Stimulated activated naive B cell treated with anti-CD40 and anti-IgM and Interleukin-4, amounts not matched to agents 10 μg/mL and 1 μg/mL and 100 μg/mL, for 72 hours (primary cell): ENCODE measurements at regions not wholly inside any gene's neighbourhood (a gene's known extent, or its start where the extent isn't known, plus 50 kb on each side); places are given as distances from the start of the nearest gene placed in this dataset.
"Not testable (repeated sequence)": the region's sequence is repeated elsewhere in the genome, so short reads cannot be mapped to it uniquely, and the experiment has no call there.

Source experiments
- ATAC-seq, 2 donors: fragments of 150-1000 bp; cut with Tn5 transposase; replicated peaks; 2 replicates each; pipeline ENCODE4 v1.10.0; 2021; ENCODE audit warnings: moderate library complexity in 1 of 2
- DNase-seq: peaks from one replicate; pipeline ENCODE4 v3.0.0; 2021
- H3K27ac Mint-ChIP-seq: one replicate; pipeline ENCODE4 v1.8.0; 2022; ENCODE audit warnings: mild to moderate bottlenecking, mixed read lengths
- H3K27me3 Mint-ChIP-seq, 2 donors: one replicate each; pipeline ENCODE4 v1.8.0; 2022; ENCODE audit warnings: mixed read lengths in 2 of 2
- H3K36me3 Mint-ChIP-seq, 2 donors: one replicate each; pipeline ENCODE4 v1.8.0; 2022; ENCODE audit warnings: mixed read lengths in 2 of 2, mild to moderate bottlenecking in 1 of 2
- H3K4me1 Mint-ChIP-seq, 2 donors: one replicate each; pipeline ENCODE4 v1.8.0; 2022; ENCODE audit warnings: mixed read lengths in 2 of 2, mild to moderate bottlenecking in 1 of 2
- H3K4me3 Mint-ChIP-seq, 2 donors: one replicate each; pipeline ENCODE4 v1.8.0; 2022; ENCODE audit warnings: mild to moderate bottlenecking in 2 of 2, mixed read lengths in 2 of 2, moderate library complexity in 1 of 2
- H3K9me3 Mint-ChIP-seq, 2 donors: one replicate each; pipeline ENCODE4 v1.8.0; 2022; ENCODE audit warnings: mixed read lengths in 2 of 2, mild to moderate bottlenecking in 1 of 2

GRCh38 chr10:71084818-71085126 is 127.6 kb upstream of the UNC5B start:
- no peaks in the 10 kb centered on the region for H3K9me3 Mint-ChIP-seq
- no peaks in the 10 kb centered on the region for H3K4me1 Mint-ChIP-seq
- H3K27me3 Mint-ChIP-seq = peaks cover 4 to 7% of the 10 kb centered on the region in 2 donors
- DNase-seq = no peak
- H3K36me3 Mint-ChIP-seq = no peaks in the 10 kb centered on the region
- H3K27ac Mint-ChIP-seq = no peak overlapping the region
- ATAC-seq = no peak
- H3K4me3 Mint-ChIP-seq = no peak overlapping the region

DNA sequence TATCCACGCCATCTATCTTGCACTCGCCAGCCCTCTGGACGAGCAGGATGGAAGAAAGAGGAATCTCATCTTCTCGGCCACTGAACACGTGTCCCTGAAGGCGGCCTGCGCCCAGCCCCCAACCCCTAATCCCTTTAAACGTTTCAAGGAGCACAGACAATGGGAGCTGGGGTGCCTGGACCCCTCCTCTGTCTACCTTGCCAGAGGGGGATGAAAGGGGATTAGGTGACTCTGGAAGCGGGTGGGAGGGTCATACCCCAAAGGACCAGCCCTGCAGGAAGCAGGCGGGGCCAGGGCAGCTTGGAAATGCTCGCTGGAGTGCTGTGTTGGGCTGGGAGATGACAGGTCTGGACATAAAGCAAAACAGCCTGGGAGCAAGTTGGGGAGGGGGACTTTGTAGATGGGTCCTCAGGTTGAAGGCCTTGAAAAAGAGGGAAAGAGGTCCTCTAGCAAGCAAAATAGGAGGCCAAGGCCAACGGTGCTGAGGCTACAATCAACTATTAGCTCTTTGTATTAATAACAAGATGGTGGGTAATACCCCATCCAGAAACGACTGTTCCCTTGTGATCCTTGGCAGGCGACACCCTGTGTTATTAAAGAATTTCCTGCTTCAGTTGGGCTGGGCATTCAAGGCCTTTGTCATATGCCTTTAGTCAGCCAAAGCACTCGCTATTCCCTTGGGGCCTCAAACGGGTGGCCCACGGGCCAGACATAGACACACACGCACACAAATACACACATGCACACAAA is 126.5 kb upstream of the UNC5B start:
- H3K27ac Mint-ChIP-seq = no peak overlapping the region
- no peak for ATAC-seq
- H3K4me1 Mint-ChIP-seq = no peaks in the 10 kb centered on the region
- no peak for DNase-seq
- H3K4me3 Mint-ChIP-seq = no peak overlapping the region
- H3K27me3 Mint-ChIP-seq = peaks cover 5 to 11% of the 10 kb centered on the region in 2 donors
- no peaks in the 10 kb centered on the region for H3K9me3 Mint-ChIP-seq
- H3K36me3 Mint-ChIP-seq = no peaks in the 10 kb centered on the region

DNA sequence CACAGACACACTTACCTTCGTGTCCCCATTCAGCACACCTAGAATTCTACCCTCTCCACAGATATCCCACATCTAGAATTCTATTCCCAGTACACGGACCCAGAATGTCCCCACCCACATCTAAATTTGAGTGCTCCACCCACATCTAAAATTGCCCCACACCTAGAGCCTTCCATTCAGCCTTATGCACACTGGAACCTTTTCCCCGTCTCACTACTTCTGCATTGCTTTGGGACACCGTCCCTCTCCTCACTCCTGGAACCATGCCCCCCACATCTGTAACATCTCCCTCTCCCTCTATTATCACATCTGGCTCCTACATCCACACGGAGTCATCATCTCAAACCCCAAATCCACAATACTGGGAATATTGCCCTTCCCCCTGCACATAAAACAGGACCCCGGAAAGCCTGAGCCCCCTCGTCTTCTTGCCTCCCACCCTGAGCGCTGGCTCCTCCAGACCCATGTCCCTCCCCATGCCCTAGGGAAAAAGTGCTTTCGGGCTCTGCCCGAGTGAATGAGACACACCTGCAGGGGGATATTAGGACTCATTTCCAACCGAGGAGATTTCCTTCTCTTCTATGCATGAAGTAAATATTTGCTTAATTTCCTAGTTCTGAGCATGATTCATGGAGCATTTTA is 125.8 kb upstream of the UNC5B start:
- Mint-ChIP-seq H3K27me3 (peaks cover 5 to 15% of the 10 kb centered on the region in 2 donors), H3K27ac (no peak overlapping the region), H3K36me3 (no peaks in the 10 kb centered on the region), H3K4me1 (no peaks in the 10 kb centered on the region), H3K9me3 (no peaks in the 10 kb centered on the region), H3K4me3 (no peak overlapping the region)
- ATAC-seq = no peak
- no peak for DNase-seq

DNA sequence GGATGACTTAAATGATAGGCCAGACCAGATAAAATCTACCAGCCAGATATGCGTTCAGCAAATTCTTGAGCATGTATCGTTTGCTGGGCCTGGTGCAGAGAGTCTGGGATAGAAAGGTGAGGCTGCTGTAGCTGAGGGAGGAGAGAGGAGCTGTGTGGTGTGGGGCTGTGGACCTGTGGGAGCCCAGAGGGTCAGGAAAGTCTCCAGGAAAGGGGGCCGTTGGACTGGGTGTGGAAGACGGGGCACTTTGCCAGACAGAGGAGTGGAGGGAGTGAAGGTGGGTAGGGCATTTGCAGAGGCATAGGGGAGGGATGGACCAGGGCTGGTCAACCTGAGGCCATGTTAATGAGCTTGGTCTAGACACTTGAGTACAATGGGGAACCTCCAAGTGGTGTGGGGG is 124.7 kb upstream of the UNC5B start:
- DNase-seq = no peak
- H3K27me3 Mint-ChIP-seq = peaks cover 10 to 19% of the 10 kb centered on the region in 2 donors
- no peak overlapping the region for H3K27ac Mint-ChIP-seq
- H3K9me3 Mint-ChIP-seq = no peaks in the 10 kb centered on the region
- no peak overlapping the region for H3K4me3 Mint-ChIP-seq
- H3K36me3 Mint-ChIP-seq = no peaks in the 10 kb centered on the region
- H3K4me1 Mint-ChIP-seq = no peaks in the 10 kb centered on the region
- no peak for ATAC-seq

DNA sequence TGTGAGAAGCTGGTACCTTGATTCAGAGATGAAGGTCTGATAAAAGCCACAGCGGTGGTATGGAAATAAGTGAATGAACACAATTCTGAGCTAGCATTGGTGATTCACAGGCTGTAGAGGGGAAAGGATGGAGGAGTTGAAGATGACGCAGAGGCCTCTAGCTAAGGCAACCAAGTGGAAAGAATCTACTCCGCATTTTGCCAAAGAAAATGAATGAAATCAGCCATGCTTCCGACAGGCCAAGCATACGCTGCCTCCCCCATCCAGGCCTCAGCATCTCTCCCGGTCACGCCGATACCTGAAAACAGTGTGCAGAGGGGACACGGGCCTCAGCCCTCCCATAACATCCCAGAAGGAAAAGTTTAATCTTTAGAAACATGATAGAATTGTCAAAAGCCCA is 124.3 kb upstream of the UNC5B start:
- no peak for DNase-seq
- no peak for ATAC-seq
- H3K27me3 Mint-ChIP-seq = peaks cover 12 to 23% of the 10 kb centered on the region in 2 donors
- H3K4me1 Mint-ChIP-seq = no peaks in the 10 kb centered on the region
- no peaks in the 10 kb centered on the region for H3K9me3 Mint-ChIP-seq
- no peak overlapping the region for H3K27ac Mint-ChIP-seq
- no peaks in the 10 kb centered on the region for H3K36me3 Mint-ChIP-seq
- no peak overlapping the region for H3K4me3 Mint-ChIP-seq

- not testable (repeated sequence) for DNase-seq, H3K36me3 Mint-ChIP-seq, H3K9me3 Mint-ChIP-seq, ATAC-seq, H3K4me1 Mint-ChIP-seq, H3K27ac Mint-ChIP-seq, H3K4me3 Mint-ChIP-seq
- H3K27me3 Mint-ChIP-seq = peaks cover 12 to 23% of the 10 kb centered on the region in 2 donors
These were observed 123.8 kb upstream of the UNC5B start for GRCh38 chr10:71088578-71088977.

- H3K27ac Mint-ChIP-seq = no peak overlapping the region
- ATAC-seq (no peak), DNase-seq (no peak)
- H3K27me3 Mint-ChIP-seq = peaks cover 12 to 23% of the 10 kb centered on the region in 2 donors
- H3K4me3 Mint-ChIP-seq = no peak overlapping the region
- H3K9me3 Mint-ChIP-seq = peaks cover 5% of the 10 kb centered on the region in 2 donors
- no peaks in the 10 kb centered on the region for H3K4me1 Mint-ChIP-seq
- H3K36me3 Mint-ChIP-seq = no peaks in the 10 kb centered on the region
These were observed 123.2 kb upstream of the UNC5B start for GRCh38 chr10:71089162-71089561.

- no peak for DNase-seq
- H3K9me3 Mint-ChIP-seq = peaks cover 6 to 7% of the 10 kb centered on the region in 2 donors
- peaks cover 12 to 23% of the 10 kb centered on the region in 2 donors for H3K27me3 Mint-ChIP-seq
- no peak overlapping the region for H3K4me3 Mint-ChIP-seq
- no peaks in the 10 kb centered on the region for H3K36me3 Mint-ChIP-seq
- H3K4me1 Mint-ChIP-seq = no peaks in the 10 kb centered on the region
- no peak for ATAC-seq
- H3K27ac Mint-ChIP-seq = no peak overlapping the region
These were observed 122.0 kb upstream of the UNC5B start for GRCh38 chr10:71090330-71090729.

- DNase-seq (no peak), ATAC-seq (no peak)
- Mint-ChIP-seq H3K36me3 (no peaks in the 10 kb centered on the region), H3K9me3 (peaks cover 6 to 7% of the 10 kb centered on the region in 2 donors), H3K27me3 (peaks cover 12 to 23% of the 10 kb centered on the region in 2 donors), H3K4me1 (no peaks in the 10 kb centered on the region), H3K27ac (no peak overlapping the region), H3K4me3 (no peak overlapping the region)
These were observed 121.6 kb upstream of the UNC5B start for GRCh38 chr10:71090801-71091200.

DNA sequence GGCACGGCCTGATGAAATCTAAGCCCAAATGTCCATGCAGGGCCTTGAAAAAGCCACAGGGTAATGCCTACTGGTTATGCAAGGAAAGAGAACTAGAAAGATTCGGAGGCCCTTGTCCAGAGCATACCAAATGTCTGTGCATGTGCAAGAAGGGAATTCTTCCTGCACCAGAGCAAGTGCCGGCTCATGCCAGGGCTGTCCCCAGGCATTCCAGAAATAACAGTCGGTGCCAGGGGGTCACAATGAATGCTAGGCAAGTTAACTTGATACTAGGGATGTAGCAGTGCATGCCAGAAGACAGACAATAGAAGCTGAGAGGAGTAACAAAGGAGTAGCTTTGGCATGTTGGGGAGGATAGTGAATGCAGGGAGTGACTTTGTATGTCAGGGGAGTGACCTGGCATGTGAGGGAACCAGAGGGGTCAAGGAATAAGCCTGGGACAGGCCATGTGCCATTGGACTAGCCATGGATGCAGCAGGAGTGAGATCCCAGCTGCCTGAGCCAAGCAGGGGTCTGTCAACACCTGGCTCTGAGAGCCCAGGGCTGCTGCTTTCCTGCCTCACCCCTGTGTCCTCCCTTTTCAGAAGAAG is 119.5 kb upstream of the UNC5B start:
- no peaks in the 10 kb centered on the region for H3K4me1 Mint-ChIP-seq
- peaks cover 6 to 7% of the 10 kb centered on the region in 2 donors for H3K9me3 Mint-ChIP-seq
- no peak for DNase-seq
- no peaks in the 10 kb centered on the region for H3K36me3 Mint-ChIP-seq
- no peak for ATAC-seq
- peaks cover 20 to 23% of the 10 kb centered on the region in 2 donors for H3K27me3 Mint-ChIP-seq
- H3K4me3 Mint-ChIP-seq = no peak overlapping the region
- H3K27ac Mint-ChIP-seq = no peak overlapping the region

- Mint-ChIP-seq H3K27me3 (peaks cover 26 to 28% of the 10 kb centered on the region in 2 donors), H3K4me3 (no peak overlapping the region), H3K27ac (no peak overlapping the region), H3K36me3 (no peaks in the 10 kb centered on the region), H3K9me3 (peaks cover 6 to 7% of the 10 kb centered on the region in 2 donors), H3K4me1 (no peaks in the 10 kb centered on the region)
- DNase-seq (no peak), ATAC-seq (no peak)
These were observed 118.8 kb upstream of the UNC5B start for GRCh38 chr10:71093531-71093930.

DNA sequence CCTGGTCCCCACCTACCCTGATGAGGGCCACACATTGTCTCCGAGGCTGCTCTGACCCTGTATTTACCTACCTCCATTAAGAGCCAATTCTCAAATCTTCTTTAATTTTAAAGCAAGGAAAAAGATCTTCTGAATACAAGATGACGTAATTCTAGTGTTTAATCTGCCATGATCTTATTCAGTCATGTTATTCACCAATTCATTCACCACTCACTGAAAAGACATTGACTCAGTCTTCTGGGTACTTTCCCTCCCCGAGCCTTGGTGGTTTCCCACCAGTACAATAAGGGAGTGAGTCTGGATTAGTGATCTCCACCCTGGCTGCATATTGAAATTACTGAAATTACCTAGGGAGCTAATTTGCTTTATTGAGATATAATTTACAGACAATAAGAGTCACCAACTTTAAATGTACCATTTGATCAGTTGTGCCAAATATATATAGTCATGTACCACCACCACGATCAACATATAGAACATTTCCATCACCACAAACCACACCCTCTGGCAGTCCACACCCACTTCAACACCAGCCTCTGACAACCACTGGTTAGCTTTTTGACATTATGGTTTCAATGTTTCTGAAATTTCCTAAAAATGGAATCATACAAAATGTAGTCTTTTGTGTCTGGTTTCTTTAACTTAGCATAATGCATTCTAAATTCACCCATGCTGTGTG is 117.5 kb upstream of the UNC5B start:
- no peaks in the 10 kb centered on the region for H3K4me1 Mint-ChIP-seq

DNA sequence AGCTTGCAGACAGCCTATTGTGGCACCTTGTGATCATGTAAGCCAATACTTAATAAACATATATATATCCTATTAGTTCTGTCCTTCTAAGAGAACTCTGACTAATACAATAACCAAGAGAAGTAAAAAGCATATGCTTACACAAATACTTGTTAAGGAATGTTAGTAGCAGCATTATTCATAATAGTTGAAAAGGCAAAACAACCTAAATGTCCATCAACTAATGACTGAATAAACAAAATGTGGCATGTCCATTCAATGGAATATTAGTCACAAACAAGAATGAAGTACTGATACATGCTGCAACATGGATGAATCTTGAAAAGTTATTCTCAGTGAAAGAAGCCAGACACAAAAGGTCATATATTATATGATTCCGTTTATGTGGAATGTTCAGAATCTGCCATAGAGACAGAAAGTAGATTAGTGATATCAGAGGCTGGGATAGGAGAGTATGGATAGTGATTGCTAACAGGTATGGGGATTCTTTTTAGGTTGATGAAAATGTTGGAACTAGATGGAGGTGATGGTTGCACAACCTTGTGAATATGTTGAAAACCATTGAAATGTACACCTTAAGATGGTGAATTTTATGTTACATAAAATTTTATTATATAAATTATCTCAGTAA is 112.5 kb upstream of the UNC5B start:
- H3K27ac Mint-ChIP-seq = no peak overlapping the region
- no peak overlapping the region for H3K4me3 Mint-ChIP-seq
- H3K27me3 Mint-ChIP-seq = peaks cover 19 to 30% of the 10 kb centered on the region in 2 donors
- DNase-seq (no peak), ATAC-seq (no peak)
- H3K4me1 Mint-ChIP-seq = no peaks in the 10 kb centered on the region
- peaks cover 0 to 2% of the 10 kb centered on the region in 2 donors for H3K36me3 Mint-ChIP-seq
- H3K9me3 Mint-ChIP-seq = peaks cover 0 to 1% of the 10 kb centered on the region in 2 donors

More for the DNA sequence above, 117.5 kb upstream of the UNC5B start:
- Mint-ChIP-seq H3K4me3 (no peak overlapping the region), H3K36me3 (no peaks in the 10 kb centered on the region), H3K27me3 (peaks cover 31 to 32% of the 10 kb centered on the region in 2 donors), H3K9me3 (peaks cover 6 to 7% of the 10 kb centered on the region in 2 donors), H3K27ac (no peak overlapping the region)
- DNase-seq = no peak
- ATAC-seq = peak; percentile 46 to 71

DNA sequence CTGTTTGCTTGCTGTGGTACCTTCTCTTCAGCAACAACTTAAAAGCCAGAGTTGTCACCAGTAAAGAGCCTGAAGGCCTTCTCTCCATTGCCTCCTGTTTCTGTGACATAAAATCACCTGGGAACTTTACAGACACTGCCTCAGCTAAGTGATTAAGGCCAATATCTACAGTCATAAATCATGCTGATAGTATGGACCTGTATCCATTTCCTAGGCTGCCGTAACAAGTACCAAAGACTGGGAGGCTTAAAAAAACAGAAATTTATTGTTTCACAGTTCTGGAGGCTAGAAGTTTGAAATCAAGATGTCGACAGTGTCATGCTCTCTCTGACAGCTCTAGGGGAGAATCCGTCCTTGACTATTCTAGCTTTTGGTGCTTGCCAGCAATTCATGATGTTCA is 108.4 kb upstream of the UNC5B start:
- Mint-ChIP-seq H3K27me3 (peaks cover 12 to 14% of the 10 kb centered on the region in 2 donors), H3K36me3 (peaks cover 7 to 9% of the 10 kb centered on the region in 2 donors), H3K9me3 (peaks cover 10 to 13% of the 10 kb centered on the region in 2 donors), H3K27ac (no peak overlapping the region), H3K4me3 (no peak overlapping the region), H3K4me1 (peaks cover 10 to 19% of the 10 kb centered on the region in 2 donors)
- ATAC-seq = no peak
- no peak for DNase-seq
